GM21447 (cell line): ENCODE measurements at regions not wholly inside any gene's neighbourhood (a gene's known extent, or its start where the extent isn't known, plus 50 kb on each side); places are given as distances from the start of the nearest gene placed in this dataset.
A peak's percentile ranks its signal among the peaks of the same experiment; 100 is the strongest.
"Not testable (repeated sequence)": the region's sequence is repeated elsewhere in the genome, so short reads cannot be mapped to it uniquely, and the experiment has no call there.

Experiments used
- ATAC-seq: cut with Tn5 transposase; IDR thresholded peaks from one replicate; pipeline ENCODE4 v1.9.1; 2021; ENCODE audit not compliant: unreplicated experiment

- peak; percentile 72 for ATAC-seq
Observed at GRCh38 chr18:73688851-73689711, 458.6 kb downstream of the FBXO15 start.

DNA sequence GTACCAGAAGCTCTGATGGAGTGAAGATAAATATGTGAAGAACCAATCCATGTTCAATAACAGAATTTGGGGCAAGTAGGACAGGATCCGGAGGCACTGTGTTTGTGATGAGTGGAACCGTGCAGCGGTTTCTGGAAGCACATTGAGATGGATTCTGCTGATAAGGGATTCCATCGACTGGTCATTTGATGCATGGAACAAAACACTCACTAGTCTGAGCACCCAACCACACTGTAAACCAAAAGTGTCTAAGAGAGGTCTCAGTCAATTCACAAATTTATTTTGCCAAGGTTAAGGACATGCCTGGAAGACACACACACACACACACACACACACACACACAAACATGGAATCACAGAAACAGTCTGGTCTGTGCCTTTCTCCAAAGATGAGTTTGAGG is 459.5 kb downstream of the FBXO15 start:
- no peak for ATAC-seq

- no peak for ATAC-seq
Observed at GRCh38 chr18:73684647-73685046, 463.0 kb downstream of the FBXO15 start.

- ATAC-seq: no peak
Observed at GRCh38 chr18:73683409-73684238, 464.0 kb downstream of the FBXO15 start.

DNA sequence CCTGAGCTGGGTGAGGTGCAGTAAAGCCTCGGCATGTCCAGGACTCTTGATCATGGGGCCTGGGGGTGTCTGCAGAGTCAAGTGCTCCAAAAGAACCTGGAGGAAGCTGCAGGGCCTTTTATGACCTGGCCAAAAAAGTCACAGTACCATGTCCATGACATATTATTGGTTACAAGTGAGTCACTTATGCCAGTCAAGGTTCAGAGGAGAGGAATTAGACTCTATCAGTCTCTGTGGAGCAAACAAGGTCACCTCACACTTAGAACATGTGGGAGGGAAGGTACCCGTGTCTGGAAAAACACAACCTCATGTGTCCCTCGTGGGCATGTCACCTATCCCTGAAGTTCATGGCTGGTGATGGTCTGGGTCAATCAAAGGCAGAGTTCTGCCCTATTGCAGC is 465.7 kb downstream of the FBXO15 start:
- no peak for ATAC-seq

GRCh38 chr18:73681398-73681797 is 466.2 kb downstream of the FBXO15 start:
- no peak for ATAC-seq

DNA sequence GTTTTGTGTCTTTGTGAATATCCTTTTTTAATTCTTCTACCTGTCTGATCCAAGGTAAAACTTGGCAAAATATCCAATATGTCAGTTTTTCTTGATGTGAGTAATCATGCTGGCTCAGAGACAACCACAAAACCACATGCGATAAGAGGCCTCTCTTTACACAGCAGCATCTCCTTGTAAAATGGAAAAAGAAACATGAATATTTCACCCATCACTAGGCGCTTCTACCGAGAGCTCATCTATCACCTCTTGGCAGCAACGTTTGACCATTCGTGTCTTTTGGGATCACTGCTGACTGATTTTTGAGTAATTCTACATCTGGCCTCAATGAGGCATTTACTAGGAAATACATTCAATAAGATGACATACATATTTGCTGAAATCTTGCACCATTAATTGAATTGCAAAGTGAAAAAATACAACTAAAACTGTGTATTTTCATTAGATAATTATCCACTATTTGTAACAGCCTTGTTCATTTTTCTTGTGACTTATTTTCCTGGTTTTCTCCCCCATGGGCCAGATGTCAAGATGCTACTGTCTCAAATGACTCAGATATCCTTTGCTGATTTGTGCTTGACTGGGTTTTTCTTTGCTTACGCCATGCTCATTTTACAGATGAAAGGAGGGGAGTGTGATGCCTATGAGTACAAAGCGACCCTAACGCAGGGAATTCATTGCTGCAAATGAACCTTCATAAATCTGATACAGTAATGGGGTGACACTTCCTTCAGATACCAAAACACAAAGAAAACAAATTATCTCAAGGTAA is 467.5 kb downstream of the FBXO15 start:
- ATAC-seq: no peak

- ATAC-seq: no peak
Observed at GRCh38 chr18:73677450-73677849, 470.2 kb downstream of the FBXO15 start.

DNA sequence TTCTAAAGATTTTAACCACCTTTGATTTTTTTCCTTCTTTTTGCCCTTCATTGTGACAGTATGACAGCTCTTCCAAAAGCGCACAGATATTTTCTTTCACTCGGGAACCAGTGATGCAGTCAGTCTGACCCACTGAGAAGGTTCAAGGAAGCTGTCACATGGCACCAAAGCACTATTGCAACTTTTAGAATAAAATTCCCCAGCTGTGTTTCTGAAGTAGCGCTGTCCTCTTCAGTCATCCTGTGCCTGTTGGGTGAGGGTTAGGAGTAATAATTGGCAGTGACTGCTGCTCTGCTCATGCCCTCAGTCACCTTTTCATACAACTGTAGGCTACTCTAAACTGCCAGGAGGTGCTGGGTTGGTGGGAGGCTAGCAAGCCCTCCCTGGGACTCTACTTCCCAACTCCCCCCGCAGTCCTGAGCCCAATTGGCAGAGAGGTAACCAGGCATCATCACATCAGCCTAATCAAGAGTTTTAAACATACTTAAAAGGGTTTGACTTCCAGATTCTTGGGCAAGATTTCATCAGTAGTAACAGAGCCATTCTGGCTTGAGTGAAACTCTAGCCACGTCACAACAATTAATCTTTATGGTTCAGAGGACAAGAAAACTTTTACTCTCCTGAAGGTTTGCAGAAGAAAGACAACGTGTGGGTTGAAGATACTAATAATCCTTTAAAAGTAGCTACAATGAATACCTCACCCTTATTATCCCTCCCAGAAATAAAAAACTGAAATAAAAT is 473.3 kb downstream of the FBXO15 start:
- no peak for ATAC-seq

DNA sequence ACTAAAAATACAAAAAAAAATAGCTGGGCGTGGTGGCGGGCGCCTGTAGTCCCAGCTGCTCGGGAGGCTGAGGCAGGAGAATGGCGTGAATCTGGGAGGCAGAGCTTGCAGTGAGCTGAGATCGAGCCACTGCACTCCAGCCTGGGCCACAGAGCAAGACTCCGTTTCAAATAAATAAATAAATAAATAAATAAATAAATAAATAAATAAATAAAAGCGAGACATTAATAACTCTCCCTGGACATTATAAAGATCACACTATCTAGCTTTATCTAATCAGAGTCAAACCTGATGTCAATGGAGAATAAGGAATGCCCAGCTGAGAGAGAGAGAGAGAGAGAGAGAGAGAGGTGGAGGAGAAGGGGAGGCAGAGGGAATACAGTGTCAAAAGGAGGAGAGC is 476.2 kb downstream of the FBXO15 start:
- not testable (repeated sequence) for ATAC-seq

- ATAC-seq: peak; percentile 58
Observed at GRCh38 chr18:73670524-73670923, 477.1 kb downstream of the FBXO15 start.

- ATAC-seq: no peak
Observed at GRCh38 chr18:73670039-73670438, 477.6 kb downstream of the FBXO15 start.

GRCh38 chr18:73669297-73669696 is 478.3 kb downstream of the FBXO15 start:
- no peak for ATAC-seq

DNA sequence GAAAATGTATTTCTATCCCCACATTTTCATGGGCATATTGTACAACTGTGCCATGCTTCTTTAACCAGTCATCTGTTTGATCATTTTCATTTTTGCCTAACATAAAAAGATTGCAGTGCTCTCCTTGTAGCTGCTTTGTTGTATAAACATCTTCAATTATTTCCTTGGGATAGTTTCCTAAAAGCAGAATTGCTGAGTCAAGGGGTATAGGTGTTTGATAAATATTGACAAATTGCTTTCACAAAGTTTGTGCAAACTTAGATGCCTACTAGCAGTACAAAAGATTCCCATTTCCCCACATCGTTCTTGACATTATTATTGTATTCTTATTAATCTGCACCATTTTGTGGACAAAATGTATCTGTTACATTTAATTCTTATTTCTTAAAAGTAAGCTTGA is 479.6 kb downstream of the FBXO15 start:
- no peak for ATAC-seq

- no peak for ATAC-seq
Observed at GRCh38 chr18:73666772-73667171, 480.9 kb downstream of the FBXO15 start.

- ATAC-seq: no peak
Observed at GRCh38 chr18:73664896-73665295, 482.7 kb downstream of the FBXO15 start.

DNA sequence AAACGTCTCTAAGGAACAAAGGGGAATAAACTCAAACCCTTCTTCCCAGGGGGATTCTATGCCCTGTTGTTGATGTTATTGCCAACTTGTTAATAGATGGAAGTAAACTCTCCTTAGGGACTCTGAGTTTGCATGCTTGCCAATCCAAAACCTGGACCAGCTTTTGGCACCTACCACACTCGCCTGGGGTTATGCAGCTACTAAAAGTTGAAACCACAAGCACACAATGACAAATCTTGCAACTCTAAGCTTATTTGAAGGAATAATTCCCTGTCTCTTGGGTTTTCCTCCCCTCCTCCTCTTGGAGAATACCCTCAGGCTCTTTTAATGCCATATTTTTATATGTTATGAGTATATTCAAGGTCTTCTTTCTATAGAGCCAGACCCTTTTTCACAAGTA is 484.1 kb downstream of the FBXO15 start:
- no peak for ATAC-seq

- no peak for ATAC-seq
Observed at GRCh38 chr18:73662421-73662820, 485.2 kb downstream of the FBXO15 start.

DNA sequence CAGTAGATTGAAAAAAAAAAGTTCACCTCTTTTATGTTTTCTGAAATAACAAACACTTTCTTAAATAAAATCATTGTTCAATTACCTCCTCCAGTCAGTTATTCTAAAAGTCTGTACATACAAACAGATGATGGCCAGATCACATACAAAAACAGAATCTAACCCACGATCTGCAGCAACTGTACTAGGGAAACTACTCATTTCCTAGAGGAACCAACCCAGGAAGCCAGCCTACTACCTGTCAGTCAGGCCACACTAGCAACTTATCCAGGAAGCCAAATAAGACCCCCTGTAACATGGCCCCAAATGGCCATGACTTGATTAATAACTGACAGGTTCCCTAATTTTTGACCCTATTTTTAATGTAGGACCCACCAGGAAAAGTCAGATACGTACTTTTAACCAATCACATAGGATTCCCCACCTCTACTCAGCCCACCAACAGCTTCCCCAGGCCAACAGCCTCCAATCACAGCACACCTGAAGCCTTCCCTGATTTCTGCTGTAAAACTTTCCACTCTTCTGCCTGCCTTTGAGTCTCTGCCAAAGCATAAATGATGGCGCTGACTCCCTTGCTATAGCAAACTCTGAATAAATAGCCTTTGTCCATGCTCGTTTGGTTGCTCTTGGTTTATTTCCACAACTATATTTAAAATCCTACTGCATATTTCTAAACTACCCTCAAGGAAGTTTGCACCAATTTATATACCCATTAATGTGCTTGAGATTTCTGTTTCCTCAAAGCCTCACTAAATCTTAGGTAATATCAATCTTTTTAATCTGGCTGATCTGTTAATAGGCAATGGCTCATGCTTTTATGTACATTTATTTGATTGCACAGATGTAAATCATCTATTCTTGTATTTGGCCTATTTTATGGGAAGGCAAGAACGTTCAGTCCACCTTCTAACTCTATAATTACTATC is 486.4 kb downstream of the FBXO15 start:
- ATAC-seq: no peak

DNA sequence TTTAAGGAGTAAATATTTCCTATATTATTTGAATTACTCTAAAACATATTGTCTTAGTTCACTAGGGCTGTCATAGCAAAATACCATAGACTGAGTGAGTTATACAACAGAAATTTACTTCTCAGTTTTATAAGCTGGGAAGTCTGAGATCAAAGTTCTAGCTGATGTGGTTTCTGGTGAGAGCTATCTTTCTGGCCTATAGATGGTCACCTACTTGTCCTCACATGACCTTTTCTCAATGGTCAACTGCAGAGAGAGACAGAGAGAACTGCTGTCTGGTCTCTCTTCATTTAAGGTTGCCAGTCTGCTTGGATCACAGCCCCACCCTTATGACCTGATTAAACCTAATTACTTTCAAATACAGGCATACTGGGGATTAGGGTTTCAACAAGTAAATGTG is 490.9 kb downstream of the FBXO15 start:
- ATAC-seq: no peak
